GDM1 (cell line): ENCODE measurements at regions not wholly inside any gene's neighbourhood (a gene's known extent, or its start where the extent isn't known, plus 50 kb on each side); places are given as distances from the start of the nearest gene placed in this dataset.

Experiments
- DNase-seq: peaks from one replicate; lab custom pipeline; 2025; lab: John Stamatoyannopoulos, UW

DNA sequence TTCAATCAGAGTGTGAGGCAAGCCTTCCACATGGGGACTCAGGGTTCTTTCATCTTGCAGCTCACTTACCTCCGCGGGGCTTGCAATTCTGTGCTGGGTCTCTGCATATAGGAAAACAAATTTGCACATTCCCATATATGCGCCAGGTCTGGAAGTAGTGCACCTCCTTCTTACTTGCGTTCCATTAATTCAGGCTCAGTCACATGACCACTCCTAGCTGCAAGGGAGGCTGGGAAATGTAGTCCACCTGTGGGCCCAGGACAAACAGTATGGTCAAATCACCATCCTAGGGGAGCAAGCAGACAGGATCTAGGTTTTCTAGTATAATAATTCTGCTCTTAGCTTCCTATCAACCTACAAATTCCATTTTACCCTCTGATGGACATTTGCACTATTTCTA lies 160.4 kb downstream of the AACS start:
- no peak for DNase-seq

DNA sequence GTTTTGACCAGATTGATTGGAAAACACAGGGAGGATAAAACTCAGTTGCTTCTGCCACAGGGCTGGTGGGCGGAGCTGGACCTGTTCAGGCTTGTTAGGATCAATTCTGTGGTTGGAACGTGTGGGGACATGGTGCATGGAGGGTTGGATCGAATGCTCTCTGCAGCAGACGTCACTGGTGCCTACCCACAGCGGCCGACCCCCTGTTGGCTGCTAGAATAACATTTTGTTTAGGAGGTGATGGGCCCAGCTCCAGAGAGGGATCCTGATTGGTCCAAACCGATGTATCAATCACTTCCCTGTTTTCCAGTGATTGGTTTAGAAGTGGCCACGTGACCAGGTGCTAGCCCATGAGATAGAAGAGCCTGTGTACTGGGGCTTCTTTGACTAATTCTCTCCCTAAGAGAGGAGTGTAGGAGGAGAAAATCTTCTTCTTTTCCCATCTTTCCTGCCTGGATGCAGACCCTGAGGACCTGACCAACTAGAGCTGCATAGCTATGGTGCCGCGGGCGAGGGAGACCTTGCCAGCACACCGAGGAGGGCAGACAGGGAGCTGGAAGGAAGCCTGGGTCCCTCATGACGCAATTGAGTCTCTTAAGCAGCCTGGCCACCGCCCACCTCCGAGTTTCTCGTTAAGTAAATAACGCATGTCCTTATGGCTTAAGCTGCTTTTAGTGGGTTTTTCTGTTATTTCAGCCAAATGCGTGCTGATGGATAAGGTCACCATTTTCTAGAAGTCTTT lies 163.5 kb downstream of the AACS start:
- DNase-seq: no peak

DNA sequence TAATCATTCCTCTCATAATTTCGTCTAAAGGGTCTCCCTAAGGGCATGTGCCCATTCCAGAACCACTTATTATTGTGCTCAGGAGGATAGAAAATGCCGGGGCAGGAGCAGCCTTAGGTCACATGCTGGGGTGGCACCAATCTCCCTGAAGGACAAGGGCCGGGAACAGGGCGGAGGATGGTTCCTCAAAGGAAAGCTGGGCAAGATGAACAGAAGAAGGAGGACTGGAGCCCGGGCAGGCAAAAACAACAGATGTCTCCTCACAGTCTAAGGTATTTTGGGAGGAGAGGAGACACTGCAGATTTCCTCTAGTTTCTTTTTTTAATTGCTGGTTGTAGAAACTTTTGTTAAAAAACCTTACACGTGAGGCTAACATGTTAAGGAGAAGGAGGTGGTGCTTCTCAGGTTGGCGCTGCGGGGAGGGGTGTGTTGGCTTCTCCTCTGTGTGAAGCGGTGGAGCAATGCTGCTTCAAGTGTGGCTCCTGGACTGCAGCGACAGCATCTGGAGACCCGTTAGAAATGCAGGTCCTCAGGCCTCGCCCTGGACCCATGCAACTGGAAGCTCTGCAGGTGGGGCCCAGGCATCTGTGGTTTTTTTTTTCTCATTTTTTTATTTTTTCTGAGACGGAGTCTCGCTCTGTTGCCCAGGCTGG lies 164.8 kb downstream of the AACS start:
- no peak for DNase-seq

DNA sequence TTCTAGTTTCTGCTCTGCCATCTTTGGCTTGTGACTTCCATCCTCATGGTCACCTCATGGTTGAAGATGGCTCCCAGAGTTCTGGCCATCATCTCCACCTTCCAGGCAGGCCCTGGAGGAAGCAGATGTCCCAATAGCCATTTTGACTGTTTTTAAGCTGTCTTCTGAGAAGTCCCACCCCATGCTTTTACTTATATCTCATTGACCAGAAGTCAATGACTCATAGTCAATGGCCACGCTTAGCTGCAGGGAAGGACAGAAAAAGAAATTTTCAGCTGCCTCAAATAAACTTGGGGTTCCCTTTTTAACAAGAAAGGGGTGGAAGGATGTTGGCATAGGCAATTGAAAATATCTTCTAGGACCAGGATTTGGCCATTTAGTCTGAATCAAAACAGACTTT lies 168.1 kb downstream of the AACS start:
- no peak for DNase-seq

DNA sequence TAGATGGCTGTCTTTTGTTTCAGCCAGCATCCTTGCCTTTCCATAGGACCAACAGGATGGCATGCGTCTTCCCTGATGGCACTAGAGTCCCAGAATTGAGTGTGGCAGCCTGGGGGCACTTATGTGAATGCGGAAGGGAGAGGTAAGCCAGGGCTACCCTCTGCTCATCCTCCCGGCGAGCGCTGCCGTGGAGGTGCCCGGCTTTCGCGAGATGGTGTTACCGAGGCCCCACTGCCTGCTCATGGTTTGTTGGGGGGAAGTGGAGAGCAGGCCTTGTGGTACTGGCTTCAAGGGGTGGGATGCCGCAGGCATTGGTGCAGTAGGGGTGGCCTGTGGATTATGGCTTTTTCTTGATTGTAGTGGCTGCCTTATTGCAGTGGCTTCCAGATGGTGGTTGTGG lies 174.3 kb downstream of the AACS start:
- DNase-seq: no peak

DNA sequence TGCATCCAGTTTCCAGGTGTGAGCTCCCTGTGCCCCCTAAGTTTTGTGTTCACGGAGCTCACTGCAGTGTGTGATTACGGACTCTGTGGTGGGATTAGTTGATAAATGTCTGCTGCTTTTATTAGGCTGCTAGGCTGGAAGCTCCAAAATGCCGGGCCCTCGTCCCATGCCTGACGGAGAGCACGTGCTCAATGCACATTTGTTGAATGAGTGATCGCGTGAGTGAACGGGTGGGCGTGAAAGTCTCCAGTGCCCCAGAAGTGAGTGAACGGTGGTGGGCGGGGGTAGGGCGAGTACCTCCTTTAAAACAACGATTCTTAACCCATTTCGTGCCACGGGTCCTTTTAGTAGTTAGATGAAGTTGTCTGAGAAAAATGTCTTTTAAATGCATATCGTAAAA lies 175.5 kb downstream of the AACS start:
- DNase-seq: no peak

DNA sequence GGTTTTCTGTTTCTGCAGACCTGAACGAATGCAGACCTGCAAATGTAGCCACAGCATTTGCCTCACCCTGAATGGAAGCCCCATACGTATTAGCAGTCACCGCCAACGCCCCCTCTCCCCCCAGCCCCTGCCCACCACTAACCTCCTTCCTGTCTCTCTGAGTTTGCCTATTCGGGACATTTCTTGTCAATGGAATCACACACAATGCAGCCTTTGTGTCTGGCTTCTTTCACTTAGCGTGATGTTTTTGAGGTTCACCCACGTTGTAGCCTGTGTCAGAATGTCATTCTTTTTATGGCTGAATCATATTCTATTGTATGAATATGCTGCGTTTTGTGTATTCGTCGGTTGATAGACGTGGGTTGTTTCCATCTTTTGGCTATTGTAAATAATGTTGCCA lies 178.6 kb downstream of the AACS start:
- DNase-seq: no peak

DNA sequence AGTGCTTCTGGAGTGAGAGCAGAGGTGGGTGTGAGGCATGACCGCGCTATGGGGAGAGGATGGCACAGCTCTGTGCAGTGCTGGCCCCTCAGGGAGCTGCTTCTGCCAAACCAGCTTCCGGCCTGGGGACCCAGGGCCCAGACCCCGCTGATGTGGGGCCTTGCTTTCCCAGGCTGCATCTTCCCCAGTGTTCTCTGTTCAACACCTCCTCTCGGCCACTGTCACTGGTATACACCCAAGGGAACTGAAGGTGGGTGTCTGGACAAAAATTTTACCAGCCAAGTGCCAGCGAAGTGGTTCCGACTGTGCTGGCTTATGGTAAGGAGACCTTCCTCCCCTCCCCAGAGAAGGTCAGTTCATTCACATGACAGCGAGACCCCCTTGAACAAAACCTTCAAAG lies 179.1 kb downstream of the AACS start:
- DNase-seq: no peak

DNA sequence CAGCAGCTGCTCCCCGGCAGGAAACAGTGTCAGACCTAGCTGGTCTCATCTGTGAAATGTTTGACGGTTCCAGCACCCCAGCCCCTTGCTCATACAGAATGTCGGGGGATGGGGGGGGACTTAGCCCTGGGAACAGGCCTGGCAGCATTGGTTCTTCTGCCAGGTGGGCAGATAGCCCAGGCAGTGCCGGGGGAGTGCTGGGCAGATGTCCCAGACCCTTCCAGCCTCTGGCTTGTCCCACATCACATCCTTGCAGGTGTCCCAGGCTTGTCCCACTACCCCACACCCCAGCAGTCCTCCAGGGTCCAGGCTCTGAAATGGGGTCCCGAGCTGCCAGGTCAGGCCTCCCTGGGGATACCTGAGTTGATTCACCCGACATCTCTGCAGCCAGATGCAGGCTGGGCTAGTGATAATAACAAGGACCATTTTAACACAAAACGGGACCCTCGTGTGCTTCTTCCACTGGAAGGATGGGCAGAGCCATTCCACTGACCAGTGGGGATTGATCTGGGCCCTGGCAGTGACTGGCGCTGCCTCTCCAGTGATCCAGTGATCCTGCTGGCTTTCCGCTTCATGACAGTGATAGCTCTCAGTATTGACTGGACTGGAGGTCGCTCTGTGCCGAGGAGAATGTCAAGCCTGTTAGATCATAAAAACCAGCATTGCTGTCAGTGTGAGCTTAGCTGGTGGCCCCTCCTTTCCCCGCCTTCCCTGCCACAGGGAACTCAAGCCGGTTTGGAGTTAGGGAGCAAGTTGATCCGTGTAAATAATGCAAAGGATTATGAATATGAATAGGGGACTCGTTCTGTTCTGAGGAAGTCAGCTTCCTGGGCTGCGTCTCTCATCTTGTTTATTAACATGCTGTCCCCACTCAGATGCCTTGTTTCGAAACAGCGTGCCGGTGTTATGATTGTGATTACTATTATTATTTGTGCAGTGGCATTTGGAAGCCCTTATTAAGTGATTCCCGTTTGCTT lies 180.6 kb downstream of the AACS start:
- DNase-seq: no peak

DNA sequence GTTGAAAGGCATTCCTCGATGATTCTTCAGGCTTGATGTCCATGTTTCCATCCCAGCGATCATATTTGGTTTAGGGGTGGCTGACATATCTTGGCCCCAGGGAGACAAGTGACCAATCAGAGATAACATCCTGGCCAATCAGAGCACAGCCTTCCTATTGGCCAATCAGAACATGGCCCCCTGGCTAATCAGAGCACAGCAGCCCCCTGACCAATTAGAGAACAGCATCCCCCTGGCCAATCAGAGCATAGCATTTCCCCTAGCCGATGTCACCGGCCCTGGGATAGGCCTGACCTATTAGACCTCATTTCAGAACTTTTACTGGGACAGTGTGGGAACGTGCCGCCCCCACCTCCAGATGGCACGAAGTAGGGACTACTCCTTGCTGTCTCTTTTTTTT lies 182.2 kb downstream of the AACS start:
- no peak for DNase-seq

DNA sequence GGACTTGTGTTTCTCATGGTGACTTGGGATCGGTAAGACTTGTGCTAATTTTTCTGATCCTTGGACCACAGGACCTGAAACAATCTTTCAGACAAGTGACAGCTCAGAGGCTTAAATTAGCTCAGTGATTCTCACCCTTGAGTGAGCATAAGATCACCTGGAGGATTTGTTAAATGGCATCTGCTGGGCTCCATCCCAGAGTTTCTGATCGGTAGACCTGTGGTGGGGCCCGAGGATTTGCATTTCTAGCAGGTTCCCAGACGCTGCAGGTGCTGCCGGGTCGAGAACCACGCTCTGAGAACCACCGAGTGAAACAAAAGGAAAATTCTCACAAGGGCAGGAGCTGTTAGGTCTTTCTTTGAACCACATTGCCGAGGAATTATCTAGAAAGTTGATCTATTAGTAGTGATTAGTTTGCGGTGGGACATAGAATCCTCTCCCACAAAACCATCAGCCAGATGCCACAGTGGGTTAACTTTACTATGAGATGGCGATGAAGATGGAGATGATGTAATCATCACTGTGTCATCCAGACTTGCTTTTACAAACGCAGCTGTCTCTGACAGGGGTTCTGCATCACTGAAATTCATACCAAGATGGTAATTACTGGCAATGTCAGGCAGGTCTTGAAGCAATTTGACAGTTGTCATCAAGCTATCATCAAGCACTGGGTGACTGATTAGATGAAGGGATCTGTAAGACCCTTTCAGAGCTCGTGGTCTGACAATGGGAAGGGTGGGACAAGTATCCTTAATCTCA lies 184.0 kb downstream of the AACS start:
- no peak for DNase-seq

DNA sequence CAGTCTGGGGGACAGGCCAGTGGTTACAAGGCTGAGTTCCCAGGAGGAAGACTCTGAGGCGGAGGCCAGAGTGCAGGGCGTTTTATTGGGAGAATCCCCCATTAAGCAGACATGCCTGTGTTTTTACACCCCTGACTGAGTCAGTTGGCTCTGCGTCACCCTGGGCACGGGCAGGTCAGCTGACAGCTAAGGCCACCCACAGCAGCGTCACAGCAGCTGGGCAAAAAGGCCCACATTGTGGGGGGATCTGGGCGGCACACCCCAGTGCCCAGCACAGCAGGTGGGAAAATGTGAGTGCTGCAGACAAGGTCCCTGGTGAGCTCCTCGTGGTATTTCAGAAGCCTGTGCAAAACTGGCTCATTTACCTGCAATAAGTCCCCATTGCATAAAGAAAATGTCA lies 184.7 kb downstream of the AACS start:
- DNase-seq: no peak

DNA sequence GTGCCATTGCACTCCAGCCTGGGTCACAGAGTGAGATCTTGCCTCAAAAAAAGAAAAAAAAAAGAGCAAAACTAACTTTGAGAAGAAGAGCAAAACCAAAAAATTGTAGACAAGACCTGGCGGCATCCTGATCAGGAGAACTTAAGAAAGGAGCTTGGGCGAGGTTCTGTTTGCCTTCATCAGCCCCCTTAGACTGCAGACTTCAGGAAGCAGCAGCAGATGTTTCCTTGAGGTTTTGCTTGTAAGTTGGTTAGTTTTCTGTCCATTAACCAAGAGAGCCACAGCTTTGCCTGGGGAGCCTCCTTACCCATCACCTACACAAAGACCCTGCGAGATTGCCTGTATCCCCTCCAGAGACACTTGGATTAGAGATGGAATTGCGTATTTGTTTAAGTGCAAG lies 189.0 kb downstream of the AACS start:
- no peak for DNase-seq

DNA sequence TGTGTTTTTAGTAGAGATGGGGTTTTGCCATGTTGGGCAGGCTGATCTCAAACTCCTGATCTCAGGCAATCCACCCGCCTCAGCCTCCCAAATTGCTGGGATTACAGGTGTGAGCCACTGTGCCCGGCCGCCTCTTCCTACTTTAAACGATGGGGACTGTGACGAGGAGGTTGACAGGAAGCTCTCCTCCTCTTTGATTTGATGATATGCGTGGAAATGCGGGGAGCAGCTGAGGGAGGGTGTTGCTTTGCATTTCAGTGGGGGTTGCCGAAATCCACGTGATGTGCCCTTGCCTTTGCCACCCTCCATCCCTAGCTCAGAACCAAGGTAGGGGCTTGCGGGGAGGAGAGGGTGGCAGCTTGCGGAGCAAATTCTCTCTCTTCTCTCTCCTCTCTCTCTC lies 189.6 kb downstream of the AACS start:
- DNase-seq: no peak

DNA sequence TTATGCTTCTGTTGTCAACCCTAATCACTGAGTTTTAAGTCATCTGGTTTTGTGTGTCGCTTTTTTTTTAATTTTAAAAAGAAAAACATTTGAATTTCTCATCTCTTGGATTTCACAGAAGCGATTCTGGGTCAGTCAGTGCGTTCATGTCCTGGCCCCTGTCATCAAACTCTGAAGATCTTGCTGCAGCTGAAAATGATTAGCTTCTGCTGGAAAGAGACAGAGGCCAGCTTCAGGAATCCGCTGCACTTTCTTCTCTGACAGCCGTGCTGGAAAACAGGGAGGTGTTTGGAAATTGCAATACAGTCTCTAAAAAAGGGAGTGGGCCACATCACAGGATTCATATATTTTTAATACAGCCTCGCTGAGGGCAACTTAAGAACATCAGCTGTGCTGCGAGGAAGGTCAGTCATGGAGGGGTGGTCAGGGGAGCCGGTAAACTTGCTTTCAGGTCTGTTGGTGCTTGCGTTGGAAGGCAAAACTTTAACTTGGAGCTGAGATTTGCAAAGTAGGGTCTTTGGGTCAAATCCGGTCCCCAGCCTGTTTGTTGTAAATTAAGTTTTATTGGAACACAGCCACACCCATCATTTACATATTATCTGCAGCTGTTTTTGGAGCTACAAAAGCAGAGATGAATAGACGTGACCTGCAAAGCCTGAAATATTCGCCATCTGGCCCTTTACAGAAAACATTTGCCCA lies 190.8 kb downstream of the AACS start:
- no peak for DNase-seq

DNA sequence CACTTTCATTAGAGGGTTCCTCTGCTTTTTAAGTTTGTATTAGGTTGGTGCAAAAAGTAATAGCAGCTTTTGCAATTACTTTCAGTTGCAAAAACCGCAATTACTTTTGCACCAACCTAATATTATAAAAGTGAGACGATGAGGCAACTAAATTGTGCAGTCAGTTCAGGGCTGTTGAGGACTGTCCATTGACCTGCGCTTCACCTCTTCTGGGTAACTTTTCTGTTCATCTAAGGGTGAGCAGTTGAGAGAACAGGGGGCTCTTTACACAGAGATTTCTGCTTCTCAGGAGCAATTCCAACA lies 191.3 kb downstream of the AACS start:
- no peak for DNase-seq

DNA sequence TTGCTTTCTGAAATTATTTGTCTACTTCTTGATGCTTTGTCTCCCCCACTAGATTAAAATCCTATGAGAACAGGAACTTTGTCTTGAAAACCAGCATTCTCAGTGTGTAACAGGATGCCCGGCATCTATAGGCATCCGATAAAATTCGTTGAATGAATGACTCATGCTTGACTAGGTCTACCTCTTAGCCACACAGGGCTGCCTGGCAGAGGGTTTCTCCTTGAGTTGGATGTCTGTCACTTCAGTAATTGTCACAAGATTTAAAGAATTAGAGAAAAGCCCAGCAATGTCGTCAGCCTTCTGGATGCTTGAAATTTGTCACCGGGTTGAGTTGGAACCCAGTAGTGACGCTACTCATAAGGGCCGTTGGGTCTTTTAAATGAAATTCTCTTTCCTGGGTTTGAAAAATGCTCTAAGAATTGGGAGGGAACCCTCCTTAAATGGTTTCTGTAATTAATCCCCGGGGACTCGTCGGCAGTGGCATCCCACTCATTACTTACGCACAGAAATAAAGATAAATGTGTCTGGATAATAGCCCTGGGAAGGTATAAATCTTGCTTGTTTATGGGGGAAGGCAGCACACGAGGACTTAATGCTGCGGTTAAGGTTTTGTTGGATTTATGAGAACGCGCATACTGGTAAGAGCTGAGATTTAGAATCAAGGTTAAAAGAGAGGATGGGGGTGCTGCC lies 194.1 kb downstream of the AACS start:
- no peak for DNase-seq

DNA sequence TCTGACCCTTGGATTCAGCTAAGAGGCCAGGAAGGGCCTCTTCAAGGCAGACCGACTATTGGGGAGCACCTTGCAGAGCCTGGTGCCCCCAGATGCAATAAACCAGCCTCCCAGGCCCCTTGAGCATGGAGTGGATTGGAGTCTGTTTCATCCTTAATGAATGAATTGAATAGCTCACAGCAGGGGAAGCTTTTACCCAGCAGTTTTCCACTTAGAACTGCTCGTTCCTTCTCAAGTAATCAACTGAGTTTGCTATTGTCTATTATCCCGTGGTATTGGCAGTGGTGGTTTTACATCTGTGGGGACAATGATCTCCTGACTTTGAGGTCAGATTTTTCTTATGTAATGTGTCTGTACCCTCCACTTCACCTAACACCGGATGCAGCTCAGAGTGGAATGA lies 197.6 kb downstream of the AACS start:
- DNase-seq: no peak

DNA sequence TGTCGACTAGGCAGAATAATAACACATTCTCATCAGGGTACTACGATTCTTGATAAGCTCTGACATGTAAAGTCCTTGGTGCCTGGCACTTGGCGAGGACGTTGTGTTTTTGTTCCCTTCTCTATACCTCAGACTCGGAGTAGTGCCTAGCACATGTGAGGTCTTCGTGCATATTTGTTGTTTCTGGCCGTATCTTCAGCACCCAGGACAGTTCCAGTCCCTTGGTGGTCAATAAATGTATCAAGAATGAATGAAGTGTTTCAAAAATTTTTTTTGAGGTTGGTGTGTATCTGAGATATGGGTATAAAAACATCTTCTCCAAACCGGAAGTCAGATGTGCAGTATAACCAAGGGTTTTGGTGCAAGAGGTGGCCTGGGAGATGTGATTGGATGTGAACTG lies 198.2 kb downstream of the AACS start:
- DNase-seq: no peak

DNA sequence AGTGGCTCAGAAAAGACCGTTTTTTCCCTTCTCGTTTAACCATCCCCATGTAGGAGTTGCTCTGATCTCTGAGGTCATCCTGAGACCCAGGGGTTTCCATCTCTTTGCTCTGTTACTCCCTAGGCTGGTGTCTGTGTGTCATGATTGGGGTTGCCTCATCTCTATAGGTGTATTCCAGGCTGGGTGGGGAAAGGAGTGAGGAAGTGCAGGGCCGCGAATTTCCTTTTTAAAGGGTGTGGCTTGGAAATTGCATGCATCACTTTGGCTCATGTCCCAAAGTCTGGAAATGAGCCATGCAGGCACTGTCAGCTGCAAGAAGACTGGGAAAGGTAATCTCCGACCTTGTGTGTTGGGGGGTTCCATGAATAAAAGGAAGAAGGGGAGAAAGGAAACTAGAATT lies 201.9 kb downstream of the AACS start:
- DNase-seq: no peak

DNA sequence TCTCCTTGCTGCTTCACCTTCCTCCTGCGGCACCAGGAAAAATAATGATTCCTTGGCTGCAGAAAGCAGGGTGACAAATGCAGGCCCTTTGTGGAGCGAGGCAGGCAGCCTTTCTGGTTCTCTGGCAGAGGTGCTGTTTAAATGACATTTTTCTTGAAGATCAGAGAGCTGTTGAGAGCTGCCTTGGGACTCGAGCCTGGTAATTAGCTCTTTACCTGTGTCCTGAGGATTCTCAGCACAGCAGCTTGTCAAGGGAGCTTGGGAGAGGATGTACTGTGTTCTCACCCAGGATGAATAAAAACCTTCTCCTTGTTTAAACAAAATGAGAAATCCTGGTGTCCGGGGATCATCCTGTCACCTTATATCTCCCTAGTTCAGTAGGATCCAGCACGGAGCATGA lies 204.0 kb downstream of the AACS start:
- DNase-seq: no peak
